ENCODE measurements at regions not wholly inside any gene's neighbourhood (a gene's known extent, or its start where the extent isn't known, plus 50 kb on each side); places are given as distances from the start of the nearest gene placed in this dataset.

DNA sequence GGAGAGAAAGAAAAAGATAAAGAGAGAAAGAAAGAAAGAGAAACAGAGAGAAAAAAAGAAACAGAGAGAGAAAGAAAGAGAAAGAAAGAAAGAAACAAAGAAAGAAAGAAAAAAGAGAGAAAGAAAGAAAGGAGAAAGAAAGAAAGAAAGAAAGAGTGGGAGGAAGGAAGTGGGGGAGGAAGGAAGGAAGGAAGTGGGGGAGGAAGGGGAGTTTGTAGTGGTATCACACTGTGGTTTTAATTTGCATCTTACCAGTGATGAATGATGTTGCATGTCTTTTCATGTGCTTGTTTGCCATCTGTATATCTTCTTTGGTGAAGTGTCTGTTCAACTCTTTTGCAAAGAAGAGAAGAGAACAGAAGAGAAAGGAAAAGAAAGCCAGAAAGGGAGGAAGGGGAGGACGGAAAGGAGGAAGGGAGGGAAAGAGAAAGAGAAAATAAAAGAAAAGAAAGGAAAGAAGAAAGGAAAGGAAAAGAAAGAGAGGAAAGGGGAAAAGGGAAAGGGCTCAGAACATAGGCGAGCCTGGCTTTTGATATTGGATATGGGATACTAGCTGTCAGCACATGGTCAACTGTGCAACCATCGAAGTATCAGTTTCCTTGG is 79.2 kb upstream of the FRMD4A start:
- Histone ChIP-seq H3K4me3 (ENCODE audit: low read length in 2 of 2) (no peak overlapping the region), H3K36me3 (ENCODE audit: control insufficient read depth in 2 of 2, insufficient read depth in 2 of 2, low read length in 2 of 2) (no peaks in the 10 kb centered on the region), H3K27me3 (ENCODE audit: control insufficient read depth in 1 of 2, insufficient read depth in 2 of 2, low read length in 2 of 2) (peaks cover 0 to 2% of the 10 kb centered on the region in 2 donors), H3K27ac (ENCODE audit: low read length) (no peak overlapping the region), H3K4me1 (ENCODE audit: control insufficient read depth, insufficient read depth, low read length) (no peaks in the 10 kb centered on the region), H3K9ac (ENCODE audit: low read length in 2 of 2) (no peak overlapping the region), H3K9me3 (ENCODE audit: control insufficient read depth in 2 of 2, low read length in 2 of 2) (no peaks in the 10 kb centered on the region)

- Histone ChIP-seq H3K27me3 (ENCODE audit: control insufficient read depth in 1 of 2, insufficient read depth in 2 of 2, low read length in 2 of 2) (peaks cover 0 to 2% of the 10 kb centered on the region in 2 donors), H3K27ac (ENCODE audit: low read length) (no peak overlapping the region), H3K4me1 (ENCODE audit: control insufficient read depth, insufficient read depth, low read length) (no peaks in the 10 kb centered on the region), H3K9me3 (ENCODE audit: control insufficient read depth in 2 of 2, low read length in 2 of 2) (no peaks in the 10 kb centered on the region), H3K9ac (ENCODE audit: low read length in 2 of 2) (no peak overlapping the region), H3K36me3 (ENCODE audit: control insufficient read depth in 2 of 2, insufficient read depth in 2 of 2, low read length in 2 of 2) (no peaks in the 10 kb centered on the region), H3K4me3 (ENCODE audit: low read length in 2 of 2) (no peak overlapping the region)
Observed at GRCh38 chr10:14409247-14409646, 78.5 kb upstream of the FRMD4A start.

GRCh38 chr10:14408139-14408538 is 77.4 kb upstream of the FRMD4A start:
- no peaks in the 10 kb centered on the region for H3K9me3 ChIP-seq (ENCODE audit: control insufficient read depth in 2 of 2, low read length in 2 of 2)
- no peak overlapping the region for H3K4me3 ChIP-seq (ENCODE audit: low read length in 2 of 2)
- peaks cover 0 to 2% of the 10 kb centered on the region in 2 donors for H3K27me3 ChIP-seq (ENCODE audit: control insufficient read depth in 1 of 2, insufficient read depth in 2 of 2, low read length in 2 of 2)
- H3K9ac ChIP-seq (ENCODE audit: low read length in 2 of 2), result no peak overlapping the region
- no peaks in the 10 kb centered on the region for H3K4me1 ChIP-seq (ENCODE audit: control insufficient read depth, insufficient read depth, low read length)
- no peaks in the 10 kb centered on the region for H3K36me3 ChIP-seq (ENCODE audit: control insufficient read depth in 2 of 2, insufficient read depth in 2 of 2, low read length in 2 of 2)
- no peak overlapping the region for H3K27ac ChIP-seq (ENCODE audit: low read length)

DNA sequence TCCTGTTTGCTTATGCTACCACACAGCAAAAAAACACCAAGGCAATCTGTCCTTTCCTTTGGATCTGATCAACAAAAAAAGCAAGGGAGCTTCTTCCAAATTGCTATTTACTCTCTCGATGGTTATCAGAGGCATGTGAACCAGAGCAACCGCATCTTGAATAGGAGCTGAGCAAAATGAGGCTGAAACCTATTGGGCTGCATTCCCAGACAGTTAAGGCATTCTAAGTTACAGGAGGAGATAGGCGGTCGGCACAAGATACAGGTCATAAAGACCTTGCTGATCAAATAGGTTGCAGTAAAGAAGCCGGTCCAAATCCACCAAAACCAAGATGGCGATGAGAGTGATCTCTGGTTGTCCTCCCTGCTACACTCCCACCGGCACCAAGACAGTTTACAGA is 76.8 kb upstream of the FRMD4A start:
- Histone ChIP-seq H3K9ac (ENCODE audit: low read length in 2 of 2) (no peak overlapping the region), H3K9me3 (ENCODE audit: control insufficient read depth in 2 of 2, low read length in 2 of 2) (no peaks in the 10 kb centered on the region), H3K4me3 (ENCODE audit: low read length in 2 of 2) (no peak overlapping the region), H3K4me1 (ENCODE audit: control insufficient read depth, insufficient read depth, low read length) (no peaks in the 10 kb centered on the region), H3K36me3 (ENCODE audit: control insufficient read depth in 2 of 2, insufficient read depth in 2 of 2, low read length in 2 of 2) (no peaks in the 10 kb centered on the region), H3K27me3 (ENCODE audit: control insufficient read depth in 1 of 2, insufficient read depth in 2 of 2, low read length in 2 of 2) (peaks cover 0 to 2% of the 10 kb centered on the region in 2 donors), H3K27ac (ENCODE audit: low read length) (no peak overlapping the region)

- H3K36me3 ChIP-seq (ENCODE audit: control insufficient read depth in 2 of 2, insufficient read depth in 2 of 2, low read length in 2 of 2), result no peaks in the 10 kb centered on the region
- no peaks in the 10 kb centered on the region for H3K4me1 ChIP-seq (ENCODE audit: control insufficient read depth, insufficient read depth, low read length)
- no peak overlapping the region for H3K27ac ChIP-seq (ENCODE audit: low read length)
- no peak overlapping the region for H3K9ac ChIP-seq (ENCODE audit: low read length in 2 of 2)
- no peaks in the 10 kb centered on the region for H3K9me3 ChIP-seq (ENCODE audit: control insufficient read depth in 2 of 2, low read length in 2 of 2)
- peaks cover 0 to 2% of the 10 kb centered on the region in 2 donors for H3K27me3 ChIP-seq (ENCODE audit: control insufficient read depth in 1 of 2, insufficient read depth in 2 of 2, low read length in 2 of 2)
- no peak overlapping the region for H3K4me3 ChIP-seq (ENCODE audit: low read length in 2 of 2)
Observed at GRCh38 chr10:14405076-14406065, 74.6 kb upstream of the FRMD4A start.

DNA sequence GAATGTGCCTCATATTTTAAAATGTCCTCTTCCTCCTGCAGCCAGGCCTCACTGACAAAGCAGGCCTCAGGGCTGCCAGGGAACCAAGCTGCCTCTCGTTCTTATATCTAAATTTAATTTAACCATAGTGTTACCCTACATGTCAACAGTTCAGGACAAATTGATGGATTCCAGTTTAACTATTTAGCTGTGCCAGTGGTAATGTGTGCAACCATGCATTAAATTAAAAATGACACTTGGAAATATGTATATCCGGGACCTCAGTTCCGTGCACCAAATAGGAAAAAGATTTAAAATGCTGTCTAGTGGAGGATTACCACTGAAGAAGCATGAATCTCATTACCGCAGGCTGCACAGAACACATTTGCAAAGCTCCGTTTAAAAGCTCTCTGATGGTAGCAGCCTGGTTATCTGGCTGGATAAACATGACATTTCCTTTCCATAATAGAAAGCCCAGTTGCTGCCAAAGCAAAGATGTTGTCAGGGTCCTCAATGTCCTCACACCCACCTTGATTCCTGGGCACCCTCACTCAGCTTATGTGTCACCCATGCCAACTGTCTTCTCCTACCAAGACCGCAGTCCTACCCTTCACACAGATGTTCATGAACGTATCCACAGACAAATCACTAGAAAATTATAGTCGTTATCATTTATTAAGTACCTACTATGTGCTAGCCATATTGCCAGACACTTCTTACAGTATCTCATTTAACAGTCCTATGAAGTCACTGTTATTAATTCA is 73.3 kb upstream of the FRMD4A start:
- H3K4me1 ChIP-seq (ENCODE audit: control insufficient read depth, insufficient read depth, low read length), result no peaks in the 10 kb centered on the region
- H3K4me3 ChIP-seq (ENCODE audit: low read length in 2 of 2), result no peak overlapping the region
- no peak overlapping the region for H3K27ac ChIP-seq (ENCODE audit: low read length)
- no peaks in the 10 kb centered on the region for H3K36me3 ChIP-seq (ENCODE audit: control insufficient read depth in 2 of 2, insufficient read depth in 2 of 2, low read length in 2 of 2)
- no peaks in the 10 kb centered on the region for H3K9me3 ChIP-seq (ENCODE audit: control insufficient read depth in 2 of 2, low read length in 2 of 2)
- H3K9ac ChIP-seq (ENCODE audit: low read length in 2 of 2), result no peak overlapping the region
- H3K27me3 ChIP-seq (ENCODE audit: control insufficient read depth in 1 of 2, insufficient read depth in 2 of 2, low read length in 2 of 2), result peaks cover 0 to 2% of the 10 kb centered on the region in 2 donors

GRCh38 chr10:14403359-14403758 is 72.6 kb upstream of the FRMD4A start:
- Histone ChIP-seq H3K9ac (ENCODE audit: low read length in 2 of 2) (no peak overlapping the region), H3K36me3 (ENCODE audit: control insufficient read depth in 2 of 2, insufficient read depth in 2 of 2, low read length in 2 of 2) (no peaks in the 10 kb centered on the region), H3K27ac (ENCODE audit: low read length) (no peak overlapping the region), H3K4me1 (ENCODE audit: control insufficient read depth, insufficient read depth, low read length) (no peaks in the 10 kb centered on the region), H3K4me3 (ENCODE audit: low read length in 2 of 2) (no peak overlapping the region), H3K9me3 (ENCODE audit: control insufficient read depth in 2 of 2, low read length in 2 of 2) (no peaks in the 10 kb centered on the region), H3K27me3 (ENCODE audit: control insufficient read depth in 1 of 2, insufficient read depth in 2 of 2, low read length in 2 of 2) (no peaks in the 10 kb centered on the region)

DNA sequence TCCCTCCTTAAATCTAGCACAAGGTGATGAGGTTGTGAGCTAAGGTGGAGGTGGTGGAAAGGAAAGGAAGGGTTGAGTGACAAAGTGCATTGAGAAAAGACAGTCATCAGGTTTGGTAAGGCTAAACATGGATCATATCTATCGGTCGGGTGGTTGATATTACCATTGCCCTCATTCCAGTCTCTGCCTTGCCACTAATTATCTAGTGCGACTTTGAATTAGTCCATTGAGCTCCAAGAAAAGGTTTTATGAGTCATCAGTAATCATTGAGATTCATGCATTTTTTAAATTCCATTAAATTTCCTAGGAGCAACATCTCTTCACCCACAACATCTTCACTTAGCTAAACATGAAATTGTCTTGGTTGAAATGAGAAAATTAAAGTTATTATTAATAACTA is 68.9 kb upstream of the FRMD4A start:
- peaks cover 2% of the 10 kb centered on the region for H3K4me1 ChIP-seq (ENCODE audit: control insufficient read depth, insufficient read depth, low read length)

GRCh38 chr10:14397066-14397465 is 66.3 kb upstream of the FRMD4A start:
- peaks cover 2% of the 10 kb centered on the region for H3K4me1 ChIP-seq (ENCODE audit: control insufficient read depth, insufficient read depth, low read length)
- no peaks in the 10 kb centered on the region for H3K9me3 ChIP-seq (ENCODE audit: control insufficient read depth in 2 of 2, low read length in 2 of 2)
- H3K36me3 ChIP-seq (ENCODE audit: control insufficient read depth in 2 of 2, insufficient read depth in 2 of 2, low read length in 2 of 2), result no peaks in the 10 kb centered on the region
- no peak overlapping the region for H3K9ac ChIP-seq (ENCODE audit: low read length in 2 of 2)
- no peak overlapping the region for H3K27ac ChIP-seq (ENCODE audit: low read length)
- H3K27me3 ChIP-seq (ENCODE audit: control insufficient read depth in 1 of 2, insufficient read depth in 2 of 2, low read length in 2 of 2), result no peaks in the 10 kb centered on the region
- H3K4me3 ChIP-seq (ENCODE audit: low read length in 2 of 2), result no peak overlapping the region

More for the DNA sequence above, 68.9 kb upstream of the FRMD4A start:
- Histone ChIP-seq H3K27ac (ENCODE audit: low read length) (no peak overlapping the region), H3K4me3 (ENCODE audit: low read length in 2 of 2) (no peak overlapping the region), H3K27me3 (ENCODE audit: control insufficient read depth in 1 of 2, insufficient read depth in 2 of 2, low read length in 2 of 2) (no peaks in the 10 kb centered on the region), H3K9me3 (ENCODE audit: control insufficient read depth in 2 of 2, low read length in 2 of 2) (no peaks in the 10 kb centered on the region), H3K9ac (ENCODE audit: low read length in 2 of 2) (no peak overlapping the region), H3K36me3 (ENCODE audit: control insufficient read depth in 2 of 2, insufficient read depth in 2 of 2, low read length in 2 of 2) (no peaks in the 10 kb centered on the region)

GRCh38 chr10:14396411-14397048 is 65.8 kb upstream of the FRMD4A start:
- Histone ChIP-seq H3K4me3 (ENCODE audit: low read length in 2 of 2) (no peak overlapping the region), H3K4me1 (ENCODE audit: control insufficient read depth, insufficient read depth, low read length) (peaks cover 2% of the 10 kb centered on the region), H3K36me3 (ENCODE audit: control insufficient read depth in 2 of 2, insufficient read depth in 2 of 2, low read length in 2 of 2) (no peaks in the 10 kb centered on the region), H3K9me3 (ENCODE audit: control insufficient read depth in 2 of 2, low read length in 2 of 2) (no peaks in the 10 kb centered on the region), H3K27me3 (ENCODE audit: control insufficient read depth in 1 of 2, insufficient read depth in 2 of 2, low read length in 2 of 2) (no peaks in the 10 kb centered on the region), H3K9ac (ENCODE audit: low read length in 2 of 2) (no peak overlapping the region), H3K27ac (ENCODE audit: low read length) (no peak overlapping the region)
